GM21381 (cell line): ENCODE measurements at regions not wholly inside any gene's neighbourhood (a gene's known extent, or its start where the extent isn't known, plus 50 kb on each side); places are given as distances from the start of the nearest gene placed in this dataset.

Experiments used
- ATAC-seq: cut with Tn5 transposase; IDR thresholded peaks from one replicate; pipeline ENCODE4 v1.9.1; 2021; ENCODE audit warnings: mild to moderate bottlenecking, moderate library complexity; ENCODE audit not compliant: unreplicated experiment

DNA sequence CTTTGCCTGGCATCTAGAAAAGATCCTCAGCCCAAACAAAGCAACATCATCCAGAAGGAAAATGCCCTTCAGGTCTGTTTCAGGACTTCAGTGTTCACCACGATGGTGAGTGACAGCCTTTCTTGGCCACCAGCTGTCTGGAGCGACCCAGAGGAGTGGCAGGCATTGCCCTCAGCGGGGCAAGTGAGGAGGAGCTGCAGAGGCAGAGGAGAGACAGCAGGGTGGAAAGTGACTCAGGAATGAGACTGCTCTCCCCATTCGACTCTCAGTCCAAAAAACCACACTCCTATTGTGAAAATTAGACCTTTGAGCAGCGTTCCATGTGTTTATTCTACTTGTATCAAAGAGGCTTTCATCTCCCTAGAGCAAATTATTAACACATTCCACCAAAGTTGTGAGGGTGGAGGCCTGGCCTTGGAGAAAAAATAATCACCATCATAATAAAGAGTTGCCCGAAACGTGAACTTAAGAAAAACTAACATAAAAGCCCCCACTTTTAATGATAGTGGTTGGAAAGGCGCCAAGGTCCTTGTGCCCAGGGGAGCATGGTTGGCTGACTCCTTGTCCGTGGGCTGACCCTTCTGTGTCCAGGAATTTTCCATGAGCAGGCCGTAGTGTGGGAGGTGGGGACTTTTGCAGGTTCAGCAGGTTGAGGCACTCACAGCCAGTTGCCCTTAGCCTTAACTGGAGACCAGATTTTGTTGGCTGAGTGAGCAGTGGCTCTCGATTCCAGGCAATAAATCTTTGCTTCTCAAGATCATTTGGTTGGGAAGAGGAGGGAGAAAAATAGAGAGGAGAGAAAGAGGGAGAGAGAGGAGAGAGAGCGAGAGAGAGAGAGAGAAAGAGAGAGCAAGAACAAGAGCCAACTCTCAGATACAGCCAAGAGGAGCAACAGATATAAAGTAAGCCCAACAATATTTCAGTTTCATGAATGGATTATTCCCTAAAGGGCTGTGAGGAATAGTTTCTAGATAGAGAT lies 125.9 kb upstream of the ANKRD55 start:
- no peak for ATAC-seq

DNA sequence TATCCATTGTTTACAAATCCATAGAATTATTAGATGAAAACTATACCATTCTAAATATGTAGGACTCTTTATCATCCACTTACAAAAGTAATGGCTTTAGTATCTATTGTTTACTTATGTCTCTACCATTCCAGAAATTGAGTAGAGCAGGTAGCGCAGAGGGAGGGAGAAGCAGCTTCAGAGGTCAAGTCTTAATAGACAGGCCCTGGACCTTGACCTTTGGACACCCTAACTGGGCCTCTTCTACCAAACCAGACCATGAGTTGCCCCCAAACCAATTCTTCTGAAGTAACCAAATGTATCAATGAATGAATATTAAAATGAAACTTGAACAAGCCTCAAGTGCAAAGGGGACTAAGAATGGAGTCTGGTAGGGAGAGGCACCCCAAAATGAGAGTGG lies 124.9 kb upstream of the ANKRD55 start:
- no peak for ATAC-seq

DNA sequence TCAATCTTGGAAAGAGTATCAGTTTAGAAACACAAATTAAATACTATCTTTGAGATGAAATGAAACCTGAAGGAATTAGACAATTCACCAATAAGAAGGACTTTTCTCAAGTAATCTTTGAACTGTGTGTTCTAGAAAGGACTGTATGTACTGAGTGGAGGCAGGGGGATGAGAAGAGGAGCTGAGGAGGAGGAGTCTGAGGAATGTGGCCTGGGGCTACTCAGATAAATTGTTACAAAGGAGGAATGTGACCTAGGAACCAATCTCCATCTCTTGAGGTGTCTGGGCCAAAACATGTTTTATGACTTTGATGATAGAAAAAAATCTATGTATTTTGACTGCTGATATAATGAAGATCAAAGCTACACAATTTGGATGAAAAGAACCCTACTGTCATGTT lies 124.3 kb upstream of the ANKRD55 start:
- ATAC-seq = no peak

DNA sequence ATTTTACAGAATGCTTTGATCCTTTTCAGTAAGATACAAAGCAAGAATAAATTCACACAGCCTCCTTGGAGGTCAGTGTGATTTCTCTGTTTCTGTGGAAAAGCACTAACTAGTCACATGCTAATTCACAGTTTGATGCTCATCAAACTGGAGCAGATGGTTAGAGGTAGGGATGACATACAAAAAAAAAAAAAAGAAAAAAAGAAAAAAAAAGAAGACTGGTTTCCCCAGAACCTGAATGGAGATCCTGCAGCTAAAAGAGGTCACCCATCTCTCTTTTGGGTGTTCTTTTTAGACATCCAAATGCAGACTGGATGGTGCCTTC lies 123.7 kb upstream of the ANKRD55 start:
- ATAC-seq = no peak

DNA sequence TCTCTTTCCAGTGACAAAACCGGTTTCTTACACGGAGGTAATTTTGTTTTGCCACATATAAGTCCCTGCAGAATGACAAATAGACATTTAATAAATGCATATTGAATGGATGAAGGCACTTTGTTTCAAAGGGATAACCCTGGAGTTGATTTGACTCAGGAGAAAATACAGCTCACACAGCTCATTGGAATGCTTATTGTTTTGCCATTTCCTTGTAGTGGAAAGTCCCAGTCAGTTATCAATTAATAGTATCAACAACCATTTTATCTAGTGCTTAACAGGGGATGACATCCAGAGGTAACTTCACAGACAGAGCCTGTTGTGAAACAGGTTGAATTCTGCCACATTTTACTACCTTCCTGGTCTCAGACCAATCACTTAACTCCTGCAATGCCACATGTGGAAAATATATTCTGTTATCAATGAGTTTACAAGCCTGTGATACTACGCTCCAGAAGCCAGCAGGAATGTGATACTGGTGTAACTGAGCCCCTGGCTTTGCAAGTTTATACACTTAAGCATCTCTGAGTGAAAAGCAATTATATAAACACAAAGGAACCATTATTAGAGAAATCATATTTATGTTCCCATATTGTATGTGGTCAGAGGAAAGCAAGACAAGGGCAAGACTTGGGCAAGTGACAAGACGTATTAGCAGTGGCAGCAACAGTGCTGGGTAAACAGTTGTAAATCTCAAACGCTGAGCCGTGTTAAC lies 123.1 kb upstream of the ANKRD55 start:
- ATAC-seq = no peak

DNA sequence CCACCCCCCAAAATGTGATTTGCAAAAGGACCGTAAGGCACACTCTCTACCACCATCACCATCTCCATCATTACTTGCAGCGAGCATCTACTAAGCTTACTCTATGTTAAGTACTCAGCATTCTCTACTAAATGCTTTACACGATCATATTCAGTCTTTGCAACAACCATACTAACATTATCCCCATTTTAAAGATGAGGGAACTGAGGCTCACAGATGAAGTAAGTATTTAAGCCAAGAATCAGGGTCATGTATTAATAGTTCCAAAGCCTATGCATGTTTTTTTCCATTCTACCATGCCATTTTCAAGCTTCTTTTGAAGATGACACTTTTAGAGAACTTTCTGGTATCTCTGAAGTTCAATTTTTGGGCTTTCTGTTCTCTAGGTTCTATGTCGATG lies 121.7 kb upstream of the ANKRD55 start:
- ATAC-seq = no peak

DNA sequence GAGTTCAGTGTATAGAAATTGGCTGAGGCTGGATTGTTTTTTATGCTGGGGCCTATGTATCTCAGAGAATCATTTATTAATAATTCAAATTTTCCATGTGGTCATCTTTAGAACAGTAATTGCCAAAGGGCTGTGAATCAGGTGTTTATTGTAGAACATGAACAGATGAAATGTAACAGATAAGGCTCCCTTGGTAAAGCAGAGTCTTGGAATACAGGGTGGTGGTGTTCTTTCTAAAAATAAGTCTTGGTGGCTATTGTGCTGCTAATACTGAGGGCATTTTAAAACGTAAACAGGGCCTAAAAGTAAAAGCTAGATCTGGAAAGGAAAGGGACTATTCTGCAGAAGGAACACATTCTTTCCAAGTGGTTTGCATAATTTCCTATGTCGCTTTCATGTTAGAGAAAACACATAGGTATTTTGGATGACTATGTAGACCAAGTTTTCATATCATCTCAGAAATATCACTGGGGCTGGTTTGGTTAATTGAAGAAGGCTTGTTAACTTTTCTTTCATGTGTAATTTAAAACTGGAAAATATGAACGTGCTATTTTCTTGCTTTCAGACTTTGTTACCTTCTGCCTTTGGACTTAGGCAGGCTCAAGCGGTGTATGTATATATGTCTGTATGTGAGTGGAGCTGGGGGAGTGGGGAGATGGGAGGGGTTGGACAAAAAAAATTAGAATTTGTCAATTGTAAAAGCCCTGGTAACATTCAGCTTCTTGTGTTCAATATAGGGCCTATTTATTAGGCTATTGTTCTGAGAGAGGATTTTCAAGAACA lies 119.9 kb upstream of the ANKRD55 start:
- no peak for ATAC-seq

DNA sequence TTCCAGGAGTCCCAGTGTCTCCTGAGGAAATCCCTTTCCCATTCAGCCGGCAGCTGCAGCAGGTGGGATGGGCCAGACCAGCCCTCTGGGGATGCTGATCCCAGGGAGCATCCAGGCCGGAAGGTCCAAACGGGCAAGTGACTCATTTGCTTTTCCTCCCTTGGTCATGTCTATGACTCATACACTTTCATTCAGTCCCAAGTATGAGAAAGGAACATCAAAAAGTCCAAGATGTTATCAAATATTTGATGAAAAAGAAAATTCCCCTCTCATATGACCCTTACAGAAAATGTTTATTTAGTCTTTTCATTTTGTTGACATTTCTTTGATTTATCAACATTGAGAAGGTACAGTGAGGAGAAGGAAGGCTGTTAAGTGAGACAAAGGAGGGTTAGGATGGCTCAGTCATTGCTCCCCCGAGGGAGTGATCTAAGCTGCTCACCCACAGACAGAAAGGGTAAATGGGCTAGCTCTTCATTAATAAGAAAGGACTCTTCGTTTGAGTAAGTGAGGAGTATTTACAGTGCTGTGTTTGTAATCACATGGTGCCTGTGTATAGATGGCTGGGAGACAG lies 117.6 kb upstream of the ANKRD55 start:
- ATAC-seq = no peak

DNA sequence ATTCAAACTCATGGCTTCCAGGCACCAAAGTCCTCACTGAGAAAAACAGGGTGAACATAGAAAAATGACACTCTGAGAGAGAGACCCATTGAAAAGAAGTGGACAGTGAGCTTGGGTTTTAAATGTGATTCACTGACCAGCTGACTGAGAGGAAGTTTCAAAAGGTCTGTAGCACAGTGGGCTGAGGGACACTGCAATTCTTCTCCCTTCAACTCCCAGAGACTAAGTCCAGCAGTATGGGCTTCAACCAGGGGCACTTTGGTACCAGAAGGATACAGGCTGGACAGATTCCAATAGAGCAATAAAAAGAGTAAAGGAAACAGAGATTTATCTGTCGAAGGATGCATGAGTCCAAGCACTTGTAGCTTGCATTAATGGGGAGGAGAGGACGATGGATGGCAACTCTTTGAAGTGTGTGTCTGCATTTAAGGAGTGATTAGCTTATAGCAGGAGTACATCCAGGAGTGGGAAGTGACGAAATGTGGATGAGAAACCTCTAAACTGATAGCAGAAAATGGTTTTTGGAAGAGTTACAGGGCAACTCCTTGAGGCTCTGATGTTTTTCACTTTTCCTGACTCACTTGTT lies 117.0 kb upstream of the ANKRD55 start:
- no peak for ATAC-seq

DNA sequence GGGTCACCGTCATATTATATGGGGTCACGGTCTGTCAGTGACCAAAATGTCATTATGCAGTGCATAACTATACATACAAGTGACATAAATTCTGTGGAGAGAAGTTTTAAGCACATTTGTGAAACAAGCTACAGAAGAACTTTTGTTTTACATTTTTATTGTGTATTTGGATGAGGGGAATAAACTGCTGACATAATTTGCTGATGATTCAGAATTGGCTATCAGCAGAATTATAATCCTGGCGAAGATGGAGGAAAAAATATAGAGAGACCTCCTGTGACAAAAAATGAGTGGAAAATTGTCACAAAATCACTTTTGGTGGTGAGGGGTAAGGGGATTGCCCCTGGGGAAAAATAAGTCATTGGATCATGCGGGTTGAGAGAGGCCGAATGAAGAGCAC lies 116.3 kb upstream of the ANKRD55 start:
- ATAC-seq = no peak

DNA sequence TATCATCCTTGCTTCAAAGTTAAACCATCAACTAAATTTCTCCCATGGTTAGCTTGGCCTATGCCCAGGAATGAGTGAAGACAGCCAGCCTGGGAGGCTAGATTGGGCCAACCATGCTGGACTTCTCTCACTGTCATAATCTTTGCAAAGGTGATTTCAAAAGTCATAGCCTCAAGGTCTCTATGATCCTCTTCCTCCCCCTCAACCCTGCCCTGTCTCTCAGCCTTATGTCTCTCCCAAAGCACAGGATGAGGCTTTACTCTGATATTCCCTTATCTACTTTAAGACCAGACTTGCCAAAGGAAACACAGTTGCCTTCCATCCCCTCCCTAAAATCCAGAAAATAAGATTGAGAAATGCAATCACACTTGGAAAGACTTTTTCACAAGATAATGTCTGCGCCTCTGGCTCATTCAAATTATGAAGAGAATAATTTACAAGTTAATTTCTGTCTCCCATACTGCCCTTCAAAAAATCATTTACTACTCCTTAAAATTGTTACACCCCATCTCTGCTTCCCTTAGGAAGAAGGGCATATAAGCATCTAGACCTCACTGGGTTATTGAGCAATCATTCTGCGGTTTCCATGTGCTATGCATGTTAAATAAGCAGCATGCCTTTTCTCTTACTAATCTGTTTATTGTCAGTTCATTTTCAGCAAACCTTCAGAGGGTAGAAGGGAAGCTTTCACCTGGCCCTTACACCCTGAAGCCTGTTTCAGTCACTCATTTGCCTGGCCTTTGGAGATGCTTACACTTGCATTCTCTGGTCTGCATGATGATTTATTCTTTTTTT lies 113.8 kb upstream of the ANKRD55 start:
- ATAC-seq = no peak

DNA sequence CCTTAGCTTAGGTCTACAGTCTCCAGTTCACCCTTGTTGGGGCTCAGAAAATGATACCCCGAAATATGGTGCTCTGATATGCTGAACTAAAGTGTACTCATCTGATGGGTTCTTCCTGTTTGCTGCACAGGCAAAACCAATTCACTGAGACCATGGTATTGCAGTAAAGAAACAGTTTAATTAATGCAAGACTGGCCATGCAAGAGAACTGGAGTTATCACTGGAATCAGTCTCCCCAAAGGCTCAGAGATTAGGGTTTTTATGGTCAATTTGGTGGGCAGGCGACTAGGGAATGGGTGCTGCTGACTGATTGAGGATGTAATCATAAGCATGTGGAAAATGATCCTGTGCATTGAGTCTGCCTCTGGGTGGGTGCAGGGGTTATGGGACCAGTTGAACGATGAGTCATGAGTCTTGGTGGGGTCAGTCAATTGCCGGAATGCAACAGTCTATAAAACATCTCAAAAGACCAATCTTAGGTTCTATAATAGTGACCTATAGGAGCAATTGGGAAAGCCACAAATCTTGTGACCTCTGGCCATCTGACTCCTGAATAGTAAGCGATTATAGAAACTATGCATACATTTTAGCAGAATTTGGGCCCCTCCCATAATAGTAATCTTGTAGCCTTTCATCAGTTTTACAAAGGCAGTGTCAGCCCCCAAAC lies 113.0 kb upstream of the ANKRD55 start:
- ATAC-seq = no peak

DNA sequence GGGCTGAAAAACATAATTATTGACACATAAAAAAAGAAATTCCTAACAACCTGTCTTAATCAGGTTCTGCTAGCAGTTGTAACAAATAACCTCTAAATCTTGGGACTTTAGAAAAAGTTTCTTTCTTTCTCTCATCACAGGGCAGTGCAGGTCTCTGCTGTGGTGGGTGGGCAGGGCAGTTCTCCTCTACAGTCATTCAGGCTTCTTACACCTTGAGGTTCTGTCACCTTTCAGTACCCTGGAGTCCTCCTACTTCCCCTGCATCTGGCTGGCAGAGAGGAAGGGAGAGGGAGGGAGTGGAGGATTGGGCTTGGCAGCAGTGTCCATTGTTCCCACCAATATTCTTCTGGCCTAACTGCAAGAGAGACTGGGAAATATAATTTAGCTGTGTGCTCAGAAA lies 112.2 kb upstream of the ANKRD55 start:
- no peak for ATAC-seq

DNA sequence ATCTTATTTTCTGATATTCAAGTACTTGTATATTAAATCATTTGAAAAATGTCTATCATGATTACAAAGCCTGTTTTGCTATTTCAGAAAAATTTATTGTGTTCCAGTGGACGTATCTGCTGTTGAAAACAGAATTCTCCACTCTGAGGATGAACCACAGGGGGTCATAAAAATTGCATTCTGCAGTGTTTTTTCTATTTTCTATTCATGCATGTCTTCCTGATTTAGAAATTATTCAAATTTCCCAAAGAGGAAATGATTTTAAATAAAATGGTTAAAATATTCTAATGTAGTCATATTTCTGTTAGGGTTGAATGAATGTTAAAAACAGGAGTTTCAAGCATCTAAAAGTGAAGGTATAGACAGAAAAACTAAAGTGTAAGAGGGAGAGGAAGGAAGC lies 111.5 kb upstream of the ANKRD55 start:
- no peak for ATAC-seq

DNA sequence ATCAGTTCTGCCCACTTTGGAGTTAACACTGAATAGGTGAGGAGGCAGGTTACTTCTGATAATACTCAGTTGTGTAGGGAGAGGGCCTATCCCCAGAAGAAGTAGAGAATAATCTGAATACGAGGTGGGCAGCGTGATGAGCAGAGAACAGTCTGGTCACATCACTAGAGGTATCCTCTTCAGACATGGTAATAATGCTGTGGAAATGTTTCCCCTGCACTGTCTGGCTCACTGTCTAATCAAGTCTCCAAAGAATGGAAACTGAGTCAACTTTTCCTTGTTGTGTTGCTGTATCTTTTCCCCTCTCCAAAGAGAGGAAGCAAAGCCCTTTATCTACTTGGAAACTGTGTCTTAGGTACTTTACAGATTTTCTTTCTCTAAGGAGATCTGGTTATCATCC lies 110.9 kb upstream of the ANKRD55 start:
- ATAC-seq = no peak

DNA sequence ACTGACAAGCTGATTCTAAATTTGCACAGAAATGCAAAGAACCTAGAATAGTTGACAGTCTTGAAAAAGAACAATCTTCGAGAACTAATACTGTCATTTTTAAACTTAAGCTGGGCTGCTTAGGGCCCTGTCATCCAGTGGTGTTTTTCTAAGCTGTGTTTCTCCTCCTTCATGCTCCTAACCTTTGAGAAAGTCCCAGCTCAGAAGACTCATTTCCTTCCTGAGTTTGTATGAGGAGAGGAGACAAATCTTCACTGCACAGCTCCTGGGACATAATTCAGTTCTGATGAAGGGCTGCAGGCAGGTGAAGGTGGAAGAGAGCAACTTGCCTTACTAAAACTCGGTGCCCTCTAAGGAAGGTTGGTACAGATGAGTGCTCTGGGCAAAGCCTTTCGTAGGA lies 109.5 kb upstream of the ANKRD55 start:
- ATAC-seq = no peak

DNA sequence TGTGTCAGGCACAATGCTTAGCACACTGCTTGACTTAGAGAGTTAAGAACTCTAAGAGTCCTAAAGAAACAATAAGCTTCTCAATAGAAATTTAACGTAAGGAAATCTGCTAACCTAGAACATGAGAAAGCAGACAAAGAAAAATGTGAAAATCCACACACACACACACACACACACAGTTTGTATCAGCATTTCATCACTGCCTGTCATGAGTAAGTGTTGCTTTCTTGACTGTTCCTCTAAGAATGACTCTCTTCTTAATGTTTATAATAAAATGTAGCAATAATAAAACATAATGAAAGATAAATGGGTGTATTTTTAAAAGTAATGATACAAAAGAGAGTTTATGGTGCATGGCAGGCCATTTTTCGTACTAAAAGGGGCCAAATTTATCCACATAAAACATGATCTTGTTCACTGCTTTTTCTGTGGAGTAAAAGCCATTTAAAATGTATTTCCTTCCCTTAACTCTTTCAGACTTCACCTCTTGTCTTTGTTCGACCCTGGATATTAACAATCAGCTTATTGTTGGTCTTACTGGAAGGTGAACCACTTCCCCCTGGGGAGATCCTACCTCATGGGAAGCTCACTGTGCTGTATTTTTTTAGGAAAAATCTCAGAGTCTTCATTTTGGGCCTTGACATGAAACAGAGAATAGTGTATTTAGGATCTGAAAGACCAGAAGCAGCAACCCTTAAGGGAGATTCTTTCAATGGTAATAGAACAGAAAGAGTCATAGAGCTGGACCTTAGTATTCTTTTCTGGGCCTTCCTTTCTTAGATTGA lies 107.3 kb upstream of the ANKRD55 start:
- no peak for ATAC-seq

DNA sequence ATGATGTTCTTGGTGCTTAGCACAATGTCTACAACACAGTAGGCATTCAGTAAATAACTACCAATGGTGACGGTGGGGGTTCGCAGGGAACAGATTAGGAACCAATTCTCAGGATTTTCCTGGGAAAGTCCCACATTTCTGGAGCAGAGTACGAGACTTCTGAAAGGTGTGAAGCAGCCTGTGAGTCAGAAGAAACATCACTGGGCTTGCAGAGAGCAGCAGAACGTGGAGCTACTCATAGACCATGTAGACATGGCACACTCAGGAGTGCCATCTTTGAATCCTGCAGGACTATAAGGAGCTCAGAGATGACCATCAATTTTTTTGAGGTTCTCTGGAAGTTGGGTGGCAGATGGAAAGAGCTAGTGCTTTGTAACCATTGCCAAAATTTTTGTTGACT lies 106.6 kb upstream of the ANKRD55 start:
- no peak for ATAC-seq
